Activated CD4-positive, alpha-beta T cell treated with anti-CD3 and anti-CD28 coated beads, Interleukin-2, Interleukin-6, amounts not matched to agents 100 ng/mL and 50 ng/mL, durations not matched to agents 16 hours and 8 hours (primary cell): ENCODE measurements at regions not wholly inside any gene's neighbourhood (a gene's known extent, or its start where the extent isn't known, plus 50 kb on each side); places are given as distances from the start of the nearest gene placed in this dataset.
"Not testable (repeated sequence)": the region's sequence is repeated elsewhere in the genome, so short reads cannot be mapped to it uniquely, and the experiment has no call there.

Experiments used
- DNase-seq: peaks from one replicate; pipeline ENCODE4 v3.0.0-alpha.2; 2020

DNA sequence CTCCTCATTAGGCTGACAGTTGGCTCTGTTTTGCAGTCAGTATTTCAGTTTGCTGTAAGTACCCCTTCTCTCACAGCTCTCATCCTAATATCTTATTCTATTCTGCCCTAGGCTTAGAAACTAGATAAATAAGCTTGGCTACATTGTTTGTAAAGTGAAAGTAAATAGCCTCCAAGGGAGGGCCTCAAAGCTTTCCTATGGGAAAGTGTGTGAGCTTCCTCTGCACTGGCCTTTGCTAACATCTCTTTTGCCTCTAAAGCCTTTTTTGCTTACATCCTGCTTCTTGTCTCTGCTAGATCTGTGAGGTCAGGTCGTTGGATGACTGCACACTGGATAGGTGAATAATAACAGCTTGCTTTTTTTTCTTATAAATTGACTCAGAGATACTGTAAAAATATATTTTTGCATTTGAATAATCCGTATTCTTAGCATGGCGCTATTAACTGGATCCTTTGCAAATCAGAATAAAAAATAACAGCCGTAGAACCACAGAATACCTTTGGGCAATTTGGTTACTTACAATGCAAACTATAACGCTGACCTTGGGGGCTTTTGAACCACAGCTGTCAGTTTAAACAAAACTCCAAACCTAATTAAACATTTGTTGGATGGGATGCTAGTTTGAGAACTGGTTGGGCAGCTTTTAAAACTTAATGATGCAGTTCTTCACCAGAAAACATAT lies 55.1 kb downstream of the TTC6 start:
- no peak for DNase-seq

DNA sequence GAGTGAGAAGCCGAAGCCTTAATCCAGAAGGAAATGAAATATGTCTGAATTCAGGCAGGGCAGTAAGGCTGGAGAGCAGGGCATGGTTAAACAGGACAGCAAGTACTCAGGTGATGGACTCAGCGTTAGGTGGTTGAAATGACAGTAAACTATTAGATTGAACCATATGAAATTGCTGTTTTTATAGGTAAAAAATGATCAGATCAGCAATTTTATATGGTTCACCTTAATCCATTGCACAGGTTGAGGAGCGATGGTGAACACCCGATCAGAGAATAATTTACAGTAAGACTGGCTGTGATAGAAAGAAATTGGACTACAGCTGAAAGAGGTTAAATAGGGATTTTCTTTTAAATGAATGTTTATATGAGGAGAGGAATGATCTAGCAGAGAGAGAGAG lies 56.6 kb downstream of the TTC6 start:
- DNase-seq, result no peak

DNA sequence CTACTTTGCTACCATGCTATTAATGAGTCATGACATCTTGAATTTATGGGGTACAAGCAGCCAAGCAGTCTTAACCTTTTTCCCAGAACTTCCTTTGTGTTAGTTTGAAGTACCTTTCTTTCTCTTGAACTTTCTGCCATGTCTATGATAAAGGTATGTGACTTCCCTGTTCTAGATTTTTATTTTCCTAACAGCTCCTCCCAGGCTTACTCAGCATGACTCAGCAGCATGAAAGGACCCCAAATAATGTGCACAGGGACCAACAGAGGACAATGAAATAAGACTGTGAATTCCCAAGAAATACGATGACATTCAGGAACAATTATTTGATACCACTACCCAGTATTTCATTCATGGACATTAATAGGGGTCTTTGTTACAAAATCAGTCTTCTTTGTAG lies 60.0 kb downstream of the TTC6 start:
- DNase-seq, result no peak

DNA sequence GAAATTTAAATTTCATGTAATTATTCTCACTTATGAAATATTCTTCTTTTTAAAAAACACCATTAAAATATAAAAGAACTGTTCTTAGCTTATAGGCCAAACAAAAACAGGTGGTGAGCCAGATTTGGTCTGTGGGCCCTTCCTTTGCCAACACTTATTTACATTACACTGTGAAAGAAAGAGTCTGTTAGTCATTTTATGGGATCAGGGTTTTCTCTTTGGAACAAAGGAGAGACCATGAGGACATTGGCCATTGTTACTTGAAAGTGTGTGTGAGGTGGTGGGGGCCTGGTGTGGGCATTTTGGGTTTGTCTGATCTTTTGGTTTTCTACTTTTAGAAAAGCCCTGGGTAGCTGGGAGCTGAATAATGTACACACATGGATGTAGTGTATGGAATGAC lies 62.7 kb downstream of the TTC6 start:
- DNase-seq, result no peak

DNA sequence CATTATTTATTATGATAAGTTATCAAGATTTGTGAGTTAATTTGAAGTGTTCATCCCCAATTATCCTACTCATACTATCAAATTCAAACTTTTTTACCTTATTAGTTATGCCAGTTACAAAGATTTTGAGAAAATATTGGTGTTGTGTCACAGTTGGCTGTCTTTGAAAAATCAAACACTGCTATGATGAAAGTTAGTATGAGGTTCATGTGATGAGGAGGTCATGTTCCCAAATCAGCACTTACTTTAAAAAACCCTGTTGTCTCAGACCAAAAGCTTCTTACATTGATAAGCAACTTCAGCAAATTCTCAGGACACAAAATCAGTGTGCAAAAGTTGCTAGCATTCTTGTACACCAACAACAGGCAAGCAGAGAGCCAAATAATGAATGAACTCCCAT lies 68.1 kb downstream of the TTC6 start:
- no peak for DNase-seq

DNA sequence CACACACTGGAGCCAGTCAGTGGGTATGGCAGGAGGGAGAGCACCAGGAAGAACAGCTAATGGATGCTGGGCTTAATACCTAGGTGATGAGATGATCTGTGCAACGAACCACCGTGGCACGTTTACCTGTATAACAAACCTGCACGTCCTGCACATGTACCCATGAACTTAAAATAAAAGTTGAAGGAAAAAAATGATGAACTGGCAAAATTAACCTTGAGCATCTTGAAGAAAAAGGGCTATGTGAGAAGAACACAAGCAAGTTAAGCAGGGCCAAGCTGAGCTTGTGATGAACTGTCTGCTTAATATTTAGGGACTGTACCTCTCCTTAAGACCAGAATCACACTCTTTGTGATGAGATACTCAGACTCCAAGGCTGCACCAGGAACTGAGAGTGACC lies 70.0 kb downstream of the TTC6 start:
- no peak for DNase-seq

DNA sequence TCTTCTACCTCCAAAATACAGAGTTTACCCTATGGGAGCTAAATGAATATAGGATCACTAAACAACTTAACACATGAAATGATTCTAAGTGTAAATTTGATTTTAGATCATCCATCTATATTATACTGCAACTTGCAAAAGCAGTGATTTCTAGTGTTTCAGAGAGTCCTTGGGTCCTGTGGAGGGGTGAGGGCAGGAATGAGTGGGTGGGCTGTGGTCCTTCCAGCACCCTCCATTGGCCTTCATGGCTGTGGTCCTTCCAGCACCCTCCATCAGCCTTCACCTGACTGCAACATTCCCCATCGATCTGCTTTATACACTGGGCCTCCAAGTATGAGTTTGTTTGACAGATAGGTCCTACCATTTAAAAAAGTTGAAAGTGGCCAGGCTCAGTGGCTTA lies 70.5 kb downstream of the TTC6 start:
- no peak for DNase-seq

DNA sequence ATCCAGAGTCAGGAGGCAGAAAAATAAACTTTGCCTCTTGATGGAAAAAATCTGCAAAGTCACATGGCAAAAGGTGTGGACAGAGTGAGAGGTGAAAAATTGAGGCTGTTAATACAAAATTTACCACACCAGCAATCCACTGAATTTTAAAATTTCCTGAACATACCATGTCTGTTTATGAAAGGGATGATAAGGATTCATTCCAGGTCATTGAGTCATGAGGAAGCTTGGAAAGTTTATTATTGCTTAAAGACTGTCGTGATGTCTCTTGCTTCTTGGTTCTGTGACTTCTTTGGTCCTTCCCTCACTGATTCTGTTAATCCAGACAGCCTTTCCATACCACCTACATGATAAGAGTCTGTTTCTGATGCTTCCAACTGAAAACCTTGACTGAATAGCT lies 73.2 kb downstream of the TTC6 start:
- DNase-seq, result no peak

DNA sequence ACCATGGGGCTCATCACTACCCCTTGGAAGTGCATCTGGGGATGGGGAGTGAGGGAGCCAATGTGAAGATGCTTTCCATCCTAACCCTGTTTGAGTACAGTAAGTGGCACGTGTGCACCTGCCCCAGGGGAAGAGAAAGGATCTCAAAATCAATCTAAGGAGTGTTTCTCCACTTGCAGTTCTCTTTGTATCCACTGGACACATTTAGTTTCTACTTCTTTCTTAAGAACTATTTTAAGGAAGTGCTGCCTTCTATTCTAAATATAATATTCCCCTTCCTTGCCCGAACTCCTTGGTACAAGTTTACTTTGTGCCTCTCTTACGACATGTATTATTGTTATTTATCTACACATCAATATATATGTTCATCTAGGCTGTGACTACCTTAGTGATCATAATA lies 73.8 kb downstream of the TTC6 start:
- DNase-seq, result no peak

DNA sequence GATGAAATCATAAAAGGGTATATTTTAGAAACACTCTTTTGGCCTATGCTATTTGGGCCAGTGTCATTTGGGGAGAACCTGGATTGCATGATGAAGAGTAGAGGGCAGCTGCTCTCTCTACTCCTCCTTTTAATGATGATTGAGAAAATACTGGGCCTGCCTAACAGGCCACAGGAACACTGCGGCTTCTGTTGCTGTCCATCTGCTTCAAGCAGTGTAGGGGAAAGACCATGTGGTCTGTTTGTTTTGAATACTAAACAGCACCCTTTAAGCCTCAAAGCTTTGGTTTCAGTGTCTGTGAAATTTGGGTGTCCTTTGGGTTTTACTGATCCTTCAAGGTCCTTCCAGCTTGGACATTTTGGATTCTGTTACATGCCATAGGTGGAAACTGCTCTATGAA lies 78.0 kb downstream of the TTC6 start:
- no peak for DNase-seq

DNA sequence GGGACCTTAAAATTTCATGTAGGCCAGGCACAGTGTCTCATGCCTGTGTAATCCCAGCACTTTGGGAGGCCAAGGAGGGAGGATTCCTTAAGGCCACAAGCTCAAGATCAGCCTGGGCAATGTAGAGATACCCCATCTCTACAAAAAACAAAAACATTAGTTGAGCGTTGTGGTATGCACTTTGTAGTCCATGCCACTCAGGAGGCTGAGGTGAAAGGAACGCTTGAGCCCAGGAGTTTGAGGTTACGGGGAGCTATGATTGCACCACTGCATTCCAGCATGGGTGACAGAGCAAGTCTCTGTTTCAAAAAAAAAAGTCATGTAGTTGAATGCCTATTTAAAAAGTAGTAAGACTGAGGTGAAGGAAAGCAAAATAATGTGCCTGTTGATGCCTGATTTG lies 83.5 kb downstream of the TTC6 start:
- DNase-seq, result no peak

DNA sequence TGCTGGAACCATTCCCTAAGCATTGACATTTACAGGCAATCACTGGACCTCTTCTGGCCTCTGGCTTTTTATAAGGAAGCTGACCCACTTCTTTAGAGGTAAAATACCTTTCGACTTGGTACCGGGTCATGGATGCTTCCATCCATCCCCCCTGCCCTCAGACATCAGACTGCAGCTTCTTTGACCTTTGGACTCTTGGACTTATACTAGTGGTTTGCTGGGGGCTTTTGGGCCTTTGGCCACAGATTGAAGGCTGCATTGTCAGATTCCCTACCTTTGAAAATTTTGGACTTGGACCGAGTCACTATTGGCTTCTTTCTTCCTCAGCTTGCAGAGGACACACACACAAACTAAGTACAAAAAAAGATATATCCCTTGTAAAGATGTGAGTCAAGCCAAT lies 86.1 kb downstream of the TTC6 start:
- no peak for DNase-seq

DNA sequence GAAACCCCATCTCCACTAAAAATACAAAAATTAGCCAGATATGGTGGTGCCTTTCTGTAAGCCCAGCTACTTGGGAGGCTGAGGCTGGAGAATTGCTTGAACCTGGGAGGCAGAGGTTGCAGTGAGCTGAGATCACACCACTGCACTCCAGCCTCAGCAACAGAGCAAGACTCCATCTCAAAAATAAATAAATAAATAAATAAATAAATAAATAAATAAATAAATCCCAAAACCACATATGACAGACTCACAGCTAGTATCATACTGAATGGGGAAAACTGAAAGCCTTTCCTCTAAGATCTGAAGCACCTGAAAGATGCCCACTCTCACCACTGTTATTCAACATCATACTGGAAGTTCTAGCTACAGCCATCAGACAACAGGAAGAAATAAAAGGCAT lies 97.3 kb downstream of the TTC6 start:
- DNase-seq, result not testable (repeated sequence)

DNA sequence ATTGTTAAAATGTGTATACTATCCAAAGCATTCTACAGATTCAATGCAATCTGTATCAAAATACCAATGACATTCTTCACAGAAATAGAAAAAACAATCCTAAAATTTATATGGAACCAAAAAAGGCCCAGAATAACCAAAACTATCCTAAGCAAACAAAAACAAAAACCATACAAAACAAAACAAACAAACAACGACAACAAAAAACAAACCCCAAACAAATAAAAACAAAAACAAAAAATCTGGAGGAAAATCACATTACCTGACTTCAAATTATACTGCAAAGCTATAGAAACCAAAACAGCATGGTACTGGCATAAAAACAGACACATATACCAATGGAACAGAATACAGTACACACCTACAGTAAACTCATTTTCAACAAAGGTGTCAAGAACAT lies 98.0 kb downstream of the TTC6 start:
- DNase-seq, result not testable (repeated sequence)

DNA sequence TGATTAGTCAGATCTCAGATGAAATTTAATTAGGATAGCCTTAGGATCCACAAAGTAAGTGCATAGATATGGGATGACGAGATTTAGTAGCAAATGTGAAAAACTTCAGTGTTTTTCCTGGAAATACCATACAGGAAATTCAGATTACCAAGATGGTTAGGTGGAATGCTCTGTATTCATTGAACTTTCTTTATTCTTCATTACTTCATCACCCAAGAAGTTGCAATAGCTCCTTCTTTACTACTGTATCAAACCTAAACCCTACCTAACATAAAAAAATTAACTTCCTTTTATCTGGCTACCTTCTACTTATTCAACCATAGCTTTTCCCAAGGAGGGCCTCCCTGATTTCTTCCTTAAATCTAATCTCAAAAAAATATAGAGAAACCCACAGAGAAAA lies 100.4 kb downstream of the TTC6 start:
- DNase-seq, result no peak

DNA sequence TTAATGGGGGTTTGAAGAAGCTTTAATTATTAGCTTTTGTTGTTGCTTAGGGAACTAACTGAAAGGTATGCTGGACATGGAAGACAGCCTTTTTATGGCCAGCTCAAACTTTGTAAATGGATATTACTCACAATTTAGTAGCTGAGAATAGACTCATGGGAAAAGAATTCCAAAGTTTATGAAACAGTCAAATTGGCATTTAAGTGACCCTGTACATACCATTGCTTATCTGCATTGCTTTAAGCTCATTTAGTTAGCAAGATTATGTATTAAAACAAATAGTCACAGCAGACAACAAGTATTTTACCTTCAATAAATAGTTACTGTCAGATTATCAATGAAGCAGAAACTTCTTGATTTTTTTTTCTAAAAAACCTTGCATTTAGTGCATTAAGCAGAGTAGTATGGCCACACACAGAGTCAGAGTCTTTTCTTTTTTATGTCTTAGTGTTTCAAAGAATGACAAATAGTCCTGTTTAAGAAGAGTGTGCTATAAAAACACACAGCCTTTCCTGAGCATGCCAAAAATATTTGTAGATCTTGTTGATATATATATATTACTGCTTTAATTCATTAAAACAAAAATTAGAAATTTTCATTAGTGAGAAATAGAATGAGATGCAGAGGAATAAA lies 102.2 kb downstream of the TTC6 start:
- no peak for DNase-seq

DNA sequence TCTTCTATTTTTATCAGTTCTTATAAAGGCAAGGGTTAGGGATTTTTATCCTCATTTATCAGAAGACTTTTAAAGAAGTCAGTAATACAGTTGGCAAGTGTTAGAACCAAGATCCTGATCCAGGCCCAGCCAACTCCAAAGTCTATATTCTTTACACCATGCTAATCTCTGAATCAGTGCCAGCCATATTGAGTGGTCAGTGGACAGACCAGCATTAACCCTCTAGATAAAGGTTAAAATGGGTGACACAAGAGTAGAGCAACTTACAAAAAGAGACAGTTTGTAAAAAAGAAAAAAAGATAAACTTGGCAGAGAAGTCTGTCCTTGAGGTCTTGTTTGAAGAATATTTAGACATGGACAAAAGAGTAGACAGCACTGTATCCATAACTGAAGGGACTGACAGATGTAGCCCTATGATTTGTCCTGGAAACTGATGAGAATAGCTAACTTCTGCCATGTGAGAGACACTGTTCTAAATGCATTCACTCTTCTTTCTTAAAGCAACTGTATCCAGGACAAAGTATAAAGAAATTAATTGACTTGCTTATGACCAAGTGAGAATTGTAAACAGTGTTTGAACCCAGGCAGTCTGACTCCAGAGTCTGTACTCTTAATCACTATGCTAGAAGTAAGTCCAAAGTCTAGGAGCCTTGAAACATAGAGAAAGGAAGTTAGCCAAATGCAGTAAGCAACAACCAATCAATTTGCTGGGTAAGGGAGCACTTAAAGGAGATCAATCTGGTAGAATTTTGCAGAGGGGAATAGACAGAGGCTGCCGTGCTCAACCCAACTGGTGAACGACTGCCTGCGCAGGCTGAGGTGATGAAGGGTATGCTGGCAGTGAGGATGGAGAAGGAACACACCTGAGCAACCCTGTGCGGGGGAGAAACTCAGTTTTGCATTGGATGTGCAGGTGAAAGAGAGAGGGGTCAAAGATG lies 103.7 kb downstream of the TTC6 start:
- no peak for DNase-seq

DNA sequence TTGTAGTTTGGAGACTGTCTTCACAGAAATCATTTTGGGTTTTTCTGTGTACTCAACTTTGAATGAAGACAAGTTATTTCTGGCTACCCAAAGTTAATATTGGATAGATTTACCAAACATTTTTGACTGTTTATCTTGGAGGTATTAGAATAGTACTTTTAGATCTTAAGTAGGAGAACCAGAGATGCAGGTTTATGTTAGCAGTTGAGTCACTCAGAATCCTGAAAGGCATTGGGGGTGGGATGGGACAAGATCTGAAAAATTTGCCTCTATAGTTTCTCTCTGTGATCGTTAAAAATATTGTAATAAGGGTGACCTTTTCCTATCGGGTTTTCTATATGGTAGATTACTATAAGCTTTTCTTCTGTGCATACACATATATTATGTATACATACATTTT lies 112.3 kb downstream of the TTC6 start:
- no peak for DNase-seq

DNA sequence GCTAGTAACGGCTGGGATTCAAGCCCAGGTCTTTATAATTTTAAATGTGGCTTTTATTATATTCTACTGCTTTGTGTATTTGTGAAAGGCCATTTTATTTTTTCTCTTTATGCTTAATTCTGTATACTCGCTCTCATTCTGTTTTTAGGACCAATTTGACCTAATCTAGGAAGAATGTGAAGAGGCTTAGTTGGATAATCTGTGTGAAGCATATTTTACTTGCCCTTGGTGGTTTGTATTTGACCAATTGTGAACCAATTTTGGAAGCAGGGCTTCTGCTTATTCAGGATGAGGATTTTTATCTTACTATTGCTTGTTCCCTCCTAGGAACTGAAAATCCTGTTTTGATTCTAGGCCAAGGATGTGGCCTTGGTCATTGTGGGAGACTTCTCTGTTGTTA lies 113.1 kb downstream of the TTC6 start:
- no peak for DNase-seq

DNA sequence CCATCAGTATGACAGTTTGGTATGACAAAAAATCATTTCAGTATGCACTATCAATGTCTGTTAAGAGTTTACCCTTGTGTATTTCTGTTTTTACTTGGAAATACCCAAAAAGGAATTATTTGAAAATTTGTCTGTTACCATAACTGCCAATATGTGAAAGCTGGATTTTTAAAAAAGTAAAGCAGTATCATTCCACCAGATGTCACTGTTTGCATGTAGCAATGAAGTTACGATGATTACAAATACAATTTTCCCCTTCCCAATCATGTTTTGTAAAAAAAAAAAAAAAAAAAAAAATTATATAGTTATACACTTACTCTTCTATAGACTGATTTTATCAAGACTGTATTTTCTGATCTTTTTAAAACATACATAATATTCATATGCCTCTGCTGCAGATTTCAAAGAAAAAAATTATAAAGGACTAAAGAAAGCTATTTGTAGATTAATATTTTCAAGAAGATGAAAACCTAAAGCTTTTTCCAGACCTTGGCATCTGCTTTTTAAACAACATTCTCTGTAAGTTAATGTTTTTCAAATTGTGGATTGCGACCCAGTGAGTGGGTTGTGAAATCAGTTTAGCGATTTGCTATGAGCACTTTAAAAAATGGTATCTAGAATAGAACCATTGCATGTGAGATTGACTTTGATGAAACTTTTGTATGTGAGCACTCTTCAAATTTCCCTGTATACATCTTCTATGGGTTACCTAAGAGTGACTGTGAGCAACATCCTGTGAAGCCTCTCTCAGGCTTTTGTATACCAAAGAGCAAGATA lies 114.2 kb downstream of the TTC6 start:
- DNase-seq, result no peak

DNA sequence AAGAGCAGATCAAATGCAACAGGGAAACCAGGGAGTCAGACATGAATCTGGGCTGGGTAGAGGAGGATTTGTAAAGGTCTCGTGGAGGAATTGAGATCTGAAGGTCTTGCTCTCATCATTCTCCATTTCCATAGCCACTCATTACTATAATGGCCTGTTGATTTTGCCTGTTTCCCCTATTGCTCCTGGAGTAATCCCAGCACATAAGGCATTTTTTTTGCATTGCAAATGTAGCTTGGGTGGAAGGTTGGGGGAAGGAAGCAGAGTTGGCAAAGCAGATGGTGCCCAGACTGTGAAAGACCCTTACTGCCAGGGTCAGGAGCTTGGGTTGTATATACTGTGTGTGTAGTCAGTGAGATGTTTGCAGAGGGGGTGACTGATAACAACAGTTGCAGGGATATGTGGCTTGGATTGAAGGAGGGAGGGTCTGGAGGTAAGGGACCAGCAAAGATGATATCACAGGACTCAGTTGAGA lies 116.0 kb downstream of the TTC6 start:
- DNase-seq, result no peak

DNA sequence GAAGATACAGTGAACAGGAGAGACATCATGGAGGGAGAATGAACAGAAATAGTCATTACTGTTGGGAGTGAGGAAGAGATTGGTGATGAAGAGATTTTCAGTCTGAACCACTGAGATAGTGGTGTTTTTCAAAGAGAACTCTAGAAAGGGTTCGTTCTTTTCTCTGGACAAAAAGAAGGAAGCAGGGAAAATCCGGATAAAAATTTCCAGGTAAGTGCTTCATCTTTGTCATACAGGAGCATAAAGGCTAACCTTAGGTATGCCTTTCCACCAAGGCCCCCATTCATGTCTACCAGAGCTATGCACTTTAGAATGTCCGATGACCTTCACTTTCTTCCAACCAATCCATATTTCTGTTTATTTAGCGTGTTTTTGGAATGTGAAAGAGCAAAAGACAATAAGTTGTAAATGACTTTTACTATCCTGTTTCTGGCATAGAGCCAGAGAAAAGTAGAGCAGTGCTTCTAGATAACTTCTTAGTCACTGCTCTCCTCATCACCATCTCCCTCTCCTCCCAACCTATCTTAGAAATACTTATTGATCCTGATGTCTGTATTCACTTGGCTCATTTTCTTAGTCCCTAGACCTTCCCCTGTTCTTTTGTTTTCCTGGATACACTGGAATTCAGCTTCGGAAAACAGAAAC lies 116.5 kb downstream of the TTC6 start:
- DNase-seq, result no peak

DNA sequence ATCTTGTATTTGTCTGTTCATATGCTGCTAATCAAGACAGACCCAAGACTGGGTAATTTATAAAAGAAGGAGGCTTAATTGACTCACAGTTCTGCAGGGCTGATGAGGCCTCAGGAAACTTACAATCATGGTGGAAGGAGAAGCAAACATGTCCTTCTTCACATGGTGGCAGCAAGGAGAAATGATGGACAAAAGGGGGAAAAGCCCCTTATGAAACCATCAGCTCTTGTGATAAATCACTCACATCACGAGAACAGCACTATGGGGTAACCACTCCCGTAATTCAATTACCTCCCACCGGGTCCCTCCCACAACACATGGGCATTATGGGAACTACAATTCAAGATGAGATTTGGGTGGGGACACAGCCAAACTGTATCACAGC lies 117.0 kb downstream of the TTC6 start:
- DNase-seq, result not testable (repeated sequence)
